GM23338 (cell line): ENCODE measurements at regions not wholly inside any gene's neighbourhood (a gene's known extent, or its start where the extent isn't known, plus 50 kb on each side); places are given as distances from the start of the nearest gene placed in this dataset.

ENCODE experiments used
- ATAC-seq: fragments of 200-7000 bp; cut with Tn5 transposase; 3 replicates; pipeline ENCODE4 v1.9.1; 2020
- DNase-seq: peaks from one replicate; pipeline ENCODE4 v3.0.0-alpha.2; 2015; ENCODE audit warnings: low spot score
- H2AFZ ChIP-seq: fragments of 200-600 bp; sonication (generic); 2 replicates; pipeline ENCODE4 v1.8.0; 2016; ENCODE audit warnings: antibody characterized with exemption, mild to moderate bottlenecking, moderate library complexity
- H3F3A ChIP-seq: fragments of 200-600 bp; sonication (generic); replicated peaks from 2 replicates; pipeline ENCODE4 v1.8.0; 2017; ENCODE audit warnings: antibody characterized with exemption, mixed run types, low read depth
- H3K27ac ChIP-seq: fragments of 200-600 bp; sonication (generic); 2 replicates; pipeline ENCODE4 v1.6.1; 2016; ENCODE audit warnings: low read depth
- H3K27me3 ChIP-seq: fragments of 200-600 bp; sonication (generic); 2 replicates; pipeline ENCODE4 v1.8.0; 2016; ENCODE audit warnings: mild to moderate bottlenecking, mixed run types, moderate library complexity; ENCODE audit not compliant: insufficient read depth
- H3K36me3 ChIP-seq: fragments of 200-600 bp; sonication (generic); 2 replicates; pipeline ENCODE4 v1.8.0; 2016; ENCODE audit warnings: mild to moderate bottlenecking; ENCODE audit not compliant: insufficient read depth
- H3K4me1 ChIP-seq: fragments of 200-600 bp; sonication (generic); 2 replicates; pipeline ENCODE4 v1.8.0; 2016; ENCODE audit warnings: mild to moderate bottlenecking, moderate library complexity; ENCODE audit not compliant: insufficient read depth
- H3K4me2 ChIP-seq: fragments of 200-600 bp; sonication (generic); 2 replicates; pipeline ENCODE4 v1.7.1; 2017; ENCODE audit warnings: mixed run types
- H3K4me3 ChIP-seq: fragments of 200-600 bp; sonication (generic); 2 replicates; pipeline ENCODE4 v1.6.1; 2016; ENCODE audit warnings: mixed run types
- H3K79me2 ChIP-seq: fragments of 200-600 bp; sonication (generic); replicated peaks from 2 replicates; pipeline ENCODE4 v1.8.0; 2017; ENCODE audit warnings: mild to moderate bottlenecking; ENCODE audit not compliant: insufficient read depth
- H3K9me2 ChIP-seq: fragments of 200-600 bp; sonication (generic); 2 replicates; pipeline ENCODE4 v1.8.0; 2017; ENCODE audit not compliant: insufficient read depth
- H4K20me1 ChIP-seq: fragments of 200-600 bp; sonication (generic); replicated peaks from 2 replicates; pipeline ENCODE4 v1.8.0; 2017; ENCODE audit warnings: mild to moderate bottlenecking; ENCODE audit not compliant: insufficient read depth
- H3K27ac Mint-ChIP-seq: 2 replicates; pipeline ENCODE4 v1.8.0; 2020; ENCODE audit warnings: inconsistent platforms, mild to moderate bottlenecking, moderate library complexity, mixed read lengths
- H3K27me3 Mint-ChIP-seq: 3 replicates; pipeline ENCODE4 v1.8.0; 2022; ENCODE audit warnings: low read depth, mild to moderate bottlenecking, moderate library complexity, mixed read lengths, inconsistent platforms; ENCODE audit not compliant: insufficient read depth, poor library complexity
- H3K36me3 Mint-ChIP-seq: 3 replicates; pipeline ENCODE4 v1.8.0; 2021; ENCODE audit warnings: low read depth, mild to moderate bottlenecking, inconsistent platforms, moderate library complexity, mixed read lengths
- H3K4me1 Mint-ChIP-seq: 3 replicates; pipeline ENCODE4 v1.8.0; 2020; ENCODE audit warnings: mild to moderate bottlenecking, inconsistent platforms, mixed read lengths
- H3K4me3 Mint-ChIP-seq: 3 replicates; pipeline ENCODE4 v1.8.0; 2021; ENCODE audit warnings: moderate library complexity, mild to moderate bottlenecking, inconsistent platforms, mixed read lengths
- H3K9me3 Mint-ChIP-seq: 3 replicates; pipeline ENCODE4 v1.8.0; 2020; ENCODE audit warnings: moderate library complexity, mild to moderate bottlenecking, inconsistent platforms, mixed read lengths
- CREB1 ChIP-seq: fragments of 250-450 bp; sonication (Bioruptor Pico); IDR thresholded peaks from 2 replicates; pipeline ENCODE4 v1.5.0; 2020; ENCODE audit warnings: low read depth, mild to moderate bottlenecking, moderate library complexity
- CTCF ChIP-seq, 2 experiments: fragments of 200-600 bp in 1 of 2; sonication (generic) in 1 of 2; conservative IDR thresholded peaks; 2 replicates each; pipeline versions ENCODE4 v1.5.1 to v1.6.1; 2016 to 2017; ENCODE audit warnings: antibody characterized with exemption in 2 of 2, low read depth in 2 of 2, mild to moderate bottlenecking in 2 of 2, moderate library complexity in 1 of 2
- ETS1 ChIP-seq: IDR thresholded peaks from 2 replicates; pipeline ENCODE4 v1.6.1; 2016; ENCODE audit warnings: antibody characterized with exemption
- EZH2 ChIP-seq: fragments of 200-600 bp; sonication (generic); IDR thresholded peaks from one replicate; pipeline ENCODE4 v1.8.0; 2017; ENCODE audit warnings: antibody characterized with exemption, mild to moderate bottlenecking, low read depth; ENCODE audit not compliant: unreplicated experiment
- EZH2phosphoT487 ChIP-seq: fragments of 200-600 bp; sonication (generic); IDR thresholded peaks from one replicate; pipeline ENCODE4 v1.8.1; 2018; ENCODE audit warnings: antibody characterized with exemption; ENCODE audit not compliant: unreplicated experiment
- JUNB ChIP-seq: IDR thresholded peaks from one replicate; pipeline ENCODE4 v1.6.1; 2016; ENCODE audit warnings: antibody characterized with exemption; ENCODE audit not compliant: unreplicated experiment
- NANOG ChIP-seq: IDR thresholded peaks from 2 replicates; pipeline ENCODE4 v1.6.1; 2016; ENCODE audit warnings: antibody characterized with exemption, borderline replicate concordance
- POLR2AphosphoS5 ChIP-seq: IDR thresholded peaks from 2 replicates; pipeline ENCODE4 v1.6.1; 2016; ENCODE audit warnings: antibody characterized with exemption, low read depth
- REST ChIP-seq: IDR thresholded peaks from one replicate; pipeline ENCODE4 v1.6.1; 2018; ENCODE audit warnings: antibody characterized with exemption; ENCODE audit not compliant: unreplicated experiment
- STAT1 ChIP-seq: IDR thresholded peaks from one replicate; pipeline ENCODE4 v1.6.1; 2016; ENCODE audit warnings: antibody characterized with exemption; ENCODE audit not compliant: unreplicated experiment
- ZNF114 ChIP-seq: fragments of 250-450 bp; sonication (Bioruptor Pico); IDR thresholded peaks from 2 replicates; pipeline ENCODE4 v1.5.0; 2020; ENCODE audit warnings: mild to moderate bottlenecking, moderate library complexity
- ZNF331 ChIP-seq: fragments of 250-450 bp; sonication (Bioruptor Pico); IDR thresholded peaks from 2 replicates; pipeline ENCODE4 v1.5.0; 2020; ENCODE audit warnings: low read depth, mild to moderate bottlenecking, moderate library complexity
- ZNF462 ChIP-seq: fragments of 250-450 bp; sonication (Bioruptor Pico); IDR thresholded peaks from 2 replicates; pipeline ENCODE4 v1.5.0; 2020; ENCODE audit warnings: mild to moderate bottlenecking, moderate library complexity

- no peak overlapping the region for H3K27ac ChIP-seq
- Mint-ChIP-seq H3K4me3 (no peak overlapping the region), H3K36me3 (no peaks in the 10 kb centered on the region), H3K4me1 (no peaks in the 10 kb centered on the region), H3K27ac (no peak overlapping the region), H3K9me3 (no peaks in the 10 kb centered on the region; the same call in 1 of the 3 replicates), H3K27me3 (peaks cover 6% of the 10 kb centered on the region)
- H3K9me2 ChIP-seq, result no peaks in the 10 kb centered on the region
- no peaks in the 10 kb centered on the region for H3K27me3 ChIP-seq
- H3K4me3 ChIP-seq, result no peak overlapping the region
- no peak overlapping the region for H3K4me2 ChIP-seq
- no peaks in the 10 kb centered on the region for H4K20me1 ChIP-seq
- H3F3A ChIP-seq, result no peaks in the 10 kb centered on the region
- ATAC-seq, result no peak
- TF ChIP-seq STAT1 (no peak), EZH2phosphoT487 (no peak), CREB1 (CRISPR knock-in tag) (no peak), EZH2 (no peak), ZNF114 (no peak), REST (no peak), ZNF331 (no peak), CTCF (conservative IDR thresholded peaks at IDR 0.05; ENCODE audit: low read depth in 2 of 2) (no peak), ETS1 (no peak), POLR2AphosphoS5 (no peak), ZNF462 (CRISPR knock-in tag) (no peak), NANOG (no peak), JUNB (no peak)
- no peak overlapping the region for H2AFZ ChIP-seq
- no peak for DNase-seq
- no peaks in the 10 kb centered on the region for H3K4me1 ChIP-seq
- H3K79me2 ChIP-seq, result no peaks in the 10 kb centered on the region
- H3K36me3 ChIP-seq, result no peaks in the 10 kb centered on the region
These were observed 76.2 kb upstream of the SIX2 start for GRCh38 chr2:45085487-45085886.
